NCI-H2081 (cell line): ENCODE measurements at regions not wholly inside any gene's neighbourhood (a gene's known extent, or its start where the extent isn't known, plus 50 kb on each side); places are given as distances from the start of the nearest gene placed in this dataset.
"Not testable (repeated sequence)": the region's sequence is repeated elsewhere in the genome, so short reads cannot be mapped to it uniquely, and the experiment has no call there.

ENCODE experiments used
- DNase-seq, 2 experiments: peaks; one replicate each; lab custom pipeline; 2025; lab: John Stamatoyannopoulos, UW

- no peak for DNase-seq
Observed at GRCh38 chr3:124636101-124636862, 94.0 kb upstream of the UMPS start.

- no peak for DNase-seq
Observed at GRCh38 chr3:124636863-124637296, 93.4 kb upstream of the UMPS start.

- no peak for DNase-seq
Observed at GRCh38 chr3:124639406-124640237, 90.6 kb upstream of the UMPS start.

- DNase-seq: no peak
Observed at GRCh38 chr3:124640635-124641306, 89.5 kb upstream of the UMPS start.

GRCh38 chr3:124643453-124643852, 86.8 kb upstream of the UMPS start:
- no peak for DNase-seq

GRCh38 chr3:124646186-124646585, 84.1 kb upstream of the UMPS start:
- DNase-seq: not testable (repeated sequence)

- peak in 1 of 2 experiments; percentile 23 for DNase-seq
Observed at GRCh38 chr3:124648551-124648950, 81.7 kb upstream of the UMPS start.

- no peak for DNase-seq
Observed at GRCh38 chr3:124650798-124651197, 79.5 kb upstream of the UMPS start.

- not testable (repeated sequence) for DNase-seq
Observed at GRCh38 chr3:124651416-124651815, 78.8 kb upstream of the UMPS start.

GRCh38 chr3:124652009-124652408, 78.2 kb upstream of the UMPS start:
- no peak for DNase-seq

GRCh38 chr3:124653071-124653796, 77.0 kb upstream of the UMPS start:
- DNase-seq: no peak

- no peak for DNase-seq
Observed at GRCh38 chr3:124653797-124654469, 76.3 kb upstream of the UMPS start.

GRCh38 chr3:124654470-124654845, 75.8 kb upstream of the UMPS start:
- no peak for DNase-seq

GRCh38 chr3:124656531-124656930, 73.7 kb upstream of the UMPS start:
- DNase-seq: no peak

GRCh38 chr3:124657138-124657537, 73.1 kb upstream of the UMPS start:
- DNase-seq: no peak

- no peak for DNase-seq
Observed at GRCh38 chr3:124658270-124658669, 72.0 kb upstream of the UMPS start.

- no peak for DNase-seq
Observed at GRCh38 chr3:124659175-124659574, 71.1 kb upstream of the UMPS start.

- no peak for DNase-seq
Observed at GRCh38 chr3:124660599-124660998, 69.7 kb upstream of the UMPS start.

GRCh38 chr3:124663690-124664089, 66.6 kb upstream of the UMPS start:
- no peak for DNase-seq

- no peak for DNase-seq
Observed at GRCh38 chr3:124664804-124665203, 65.4 kb upstream of the UMPS start.

GRCh38 chr3:124666067-124666466, 64.2 kb upstream of the UMPS start:
- no peak for DNase-seq
